GM12891 (cell line): ENCODE measurements at regions not wholly inside any gene's neighbourhood (a gene's known extent, or its start where the extent isn't known, plus 50 kb on each side); places are given as distances from the start of the nearest gene placed in this dataset.

Source experiments
- PAX5 ChIP-seq: IDR thresholded peaks from 2 replicates; pipeline ENCODE4 v1.6.1; 2011; ENCODE audit warnings: low read length, moderate library complexity, mild to moderate bottlenecking; ENCODE audit not compliant: insufficient read depth, severe bottlenecking
- POLR2A ChIP-seq: IDR thresholded peaks from 2 replicates; pipeline ENCODE4 v1.6.1; 2011; ENCODE audit warnings: low read depth, low read length, control low read depth
- POLR2AphosphoS5 ChIP-seq: IDR thresholded peaks from 2 replicates; pipeline ENCODE4 v1.6.1; 2011; ENCODE audit warnings: low read depth, low read length, control low read depth
- POU2F2 ChIP-seq: IDR thresholded peaks from 2 replicates; pipeline ENCODE4 v1.6.1; 2011; ENCODE audit warnings: low read depth, mild to moderate bottlenecking, control low read depth, low read length, moderate library complexity
- SPI1 ChIP-seq: IDR thresholded peaks from 2 replicates; pipeline ENCODE4 v1.6.1; 2011; ENCODE audit warnings: low read depth, low read length, control low read depth
- TAF1 ChIP-seq: IDR thresholded peaks from 2 replicates; pipeline ENCODE4 v1.6.1; 2011; ENCODE audit warnings: low read depth, low read length, control low read depth

- no peak for TF ChIP-seq POLR2A
- no peak for TF ChIP-seq POLR2AphosphoS5
- TF ChIP-seq TAF1: no peak
- no peak for TF ChIP-seq POU2F2
- no peak for TF ChIP-seq SPI1
- TF ChIP-seq PAX5: no peak
Measured at GRCh38 chr6:86782328-86782727, 155.0 kb upstream of the HTR1E start.
